Astrocyte (in vitro differentiated cells and primary cell): ENCODE measurements at regions not wholly inside any gene's neighbourhood (a gene's known extent, or its start where the extent isn't known, plus 50 kb on each side); places are given as distances from the start of the nearest gene placed in this dataset.

Source experiments
- DNase-seq: peaks from one replicate; pipeline ENCODE4 v3.0.0-alpha.2; 2010; ENCODE audit warnings: low read depth
- FAIRE-seq: peaks from 2 replicates; lab custom pipeline; 2011; peaks lifted over from hg19 to GRCh38; lab: Jason Lieb, UNC
- H2AFZ ChIP-seq: 2 replicates; pipeline ENCODE4 v1.6.0; 2012; ENCODE audit warnings: low read depth, low read length, inconsistent platforms
- H3K27ac ChIP-seq: 2 replicates; pipeline ENCODE4 v1.5.1; 2011; ENCODE audit warnings: low read depth, low read length, inconsistent platforms
- H3K27me3 ChIP-seq: 2 replicates; pipeline ENCODE4 v1.6.0; 2011; ENCODE audit warnings: low read length, inconsistent platforms; ENCODE audit not compliant: insufficient read depth
- H3K36me3 ChIP-seq: 2 replicates; pipeline ENCODE4 v1.5.1; 2011; ENCODE audit warnings: low read length, inconsistent platforms; ENCODE audit not compliant: insufficient read depth
- H3K4me1 ChIP-seq: 2 replicates; pipeline ENCODE4 v1.5.1; 2011; ENCODE audit warnings: low read length, inconsistent platforms; ENCODE audit not compliant: insufficient read depth
- H3K4me2 ChIP-seq: 2 replicates; pipeline ENCODE4 v1.6.0; 2012; ENCODE audit warnings: low read length, inconsistent platforms
- H3K4me3 ChIP-seq: 2 replicates; pipeline ENCODE4 v1.5.1; 2011; ENCODE audit warnings: low read depth, mild to moderate bottlenecking, low read length, inconsistent platforms; ENCODE audit not compliant: insufficient read depth
- H3K79me2 ChIP-seq: 2 replicates; pipeline ENCODE4 v1.6.0; 2012; ENCODE audit warnings: mild to moderate bottlenecking, low read length, inconsistent platforms; ENCODE audit not compliant: insufficient read depth
- H3K9ac ChIP-seq: 2 replicates; pipeline ENCODE4 v1.6.0; 2012; ENCODE audit warnings: mild to moderate bottlenecking, low read length, inconsistent platforms
- H3K9me3 ChIP-seq: 2 replicates; pipeline ENCODE4 v1.5.1; 2012; ENCODE audit warnings: low read depth, mild to moderate bottlenecking, low read length, inconsistent platforms; ENCODE audit not compliant: insufficient read depth
- H4K20me1 ChIP-seq: 2 replicates; pipeline ENCODE4 v1.6.0; 2012; ENCODE audit warnings: low read length, inconsistent platforms; ENCODE audit not compliant: insufficient read depth
- H3K27ac Mint-ChIP-seq: one replicate; pipeline ENCODE4 v1.8.0; 2021; ENCODE audit warnings: mild to moderate bottlenecking, mixed read lengths; ENCODE audit not compliant: unreplicated experiment
- H3K27me3 Mint-ChIP-seq: one replicate; pipeline ENCODE4 v1.8.0; 2021; ENCODE audit warnings: low read depth, mixed read lengths; ENCODE audit not compliant: unreplicated experiment
- H3K36me3 Mint-ChIP-seq: one replicate; pipeline ENCODE4 v1.8.0; 2021; ENCODE audit warnings: low read depth, mixed read lengths; ENCODE audit not compliant: unreplicated experiment
- H3K4me1 Mint-ChIP-seq: one replicate; pipeline ENCODE4 v1.8.0; 2021; ENCODE audit warnings: low read depth, mixed read lengths; ENCODE audit not compliant: unreplicated experiment
- H3K4me3 Mint-ChIP-seq: one replicate; pipeline ENCODE4 v1.8.0; 2021; ENCODE audit warnings: mild to moderate bottlenecking, moderate library complexity, mixed read lengths; ENCODE audit not compliant: unreplicated experiment
- H3K9me3 Mint-ChIP-seq: one replicate; pipeline ENCODE4 v1.8.0; 2021; ENCODE audit warnings: mild to moderate bottlenecking, mixed read lengths; ENCODE audit not compliant: unreplicated experiment
- CTCF ChIP-seq: IDR thresholded peaks from 2 replicates; pipeline ENCODE4 v1.5.1; 2011; ENCODE audit warnings: low read depth, mild to moderate bottlenecking, inconsistent platforms, low read length, moderate library complexity; ENCODE audit not compliant: insufficient read depth
- EZH2 ChIP-seq: IDR thresholded peaks from 2 replicates; pipeline ENCODE4 v1.6.1; 2012; ENCODE audit warnings: mild to moderate bottlenecking, low read length, inconsistent platforms; ENCODE audit not compliant: insufficient read depth

DNA sequence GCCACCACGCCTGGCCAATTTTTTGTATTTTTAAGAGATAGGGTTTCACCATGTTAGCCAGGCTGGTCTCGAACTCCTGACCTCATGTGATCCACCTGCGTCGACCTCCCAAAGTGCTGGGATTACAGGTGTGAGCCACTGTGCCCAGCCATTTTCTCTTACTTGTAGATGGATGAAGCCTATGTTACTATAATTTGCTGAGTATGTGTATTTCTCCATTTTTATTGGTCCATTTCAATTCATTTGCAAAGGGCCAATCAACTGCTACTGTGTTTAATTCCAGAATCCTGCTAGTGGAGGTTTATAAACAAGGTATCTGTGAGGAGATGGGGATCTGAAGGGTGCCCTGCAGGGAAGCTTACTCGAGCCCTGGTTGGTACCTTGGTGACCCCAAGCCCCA lies 101.7 kb upstream of the MAX start:
- H3K4me2 ChIP-seq, result no peak overlapping the region
- H3K9ac ChIP-seq, result no peak overlapping the region
- H2AFZ ChIP-seq, result no peak overlapping the region
- H3K4me3 ChIP-seq, result no peak overlapping the region
- H3K4me1 ChIP-seq, result peaks cover 18% of the 10 kb centered on the region
- peaks cover 19% of the 10 kb centered on the region for H3K4me1 Mint-ChIP-seq
- no peaks in the 10 kb centered on the region for H3K79me2 ChIP-seq
- H3K9me3 Mint-ChIP-seq, result peaks cover 3% of the 10 kb centered on the region
- H3K9me3 ChIP-seq, result no peaks in the 10 kb centered on the region
- no peak overlapping the region for H3K27ac ChIP-seq
- TF ChIP-seq CTCF (no peak), EZH2 (no peak)
- H3K27me3 ChIP-seq, result no peaks in the 10 kb centered on the region
- FAIRE-seq (no peak), DNase-seq (no peak)
- H3K4me3 Mint-ChIP-seq, result no peak overlapping the region
- no peak overlapping the region for H3K27ac Mint-ChIP-seq
- H3K36me3 Mint-ChIP-seq, result no peaks in the 10 kb centered on the region
- peaks cover 2% of the 10 kb centered on the region for H3K27me3 Mint-ChIP-seq
- no peaks in the 10 kb centered on the region for H3K36me3 ChIP-seq
- no peaks in the 10 kb centered on the region for H4K20me1 ChIP-seq

DNA sequence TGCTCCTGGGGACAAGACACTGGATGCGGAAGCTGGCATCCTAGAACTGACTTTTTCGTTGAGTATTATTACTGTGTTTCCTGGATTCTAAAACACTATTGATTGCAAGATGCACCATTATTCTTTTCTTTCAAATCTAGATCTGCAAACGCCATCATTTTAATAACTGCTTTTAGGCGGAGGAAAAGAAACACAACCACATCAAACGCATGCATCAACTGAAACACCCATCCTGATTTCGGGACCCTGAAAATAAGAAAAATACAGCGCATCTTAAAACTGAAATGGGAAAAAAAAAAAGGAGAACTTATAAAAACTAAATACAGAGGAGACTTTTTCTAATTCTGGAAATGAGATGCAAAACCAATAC lies 103.7 kb upstream of the MAX start:
- H3K4me3 ChIP-seq, result no peak overlapping the region
- Mint-ChIP-seq H3K9me3 (peaks cover 3% of the 10 kb centered on the region), H3K27me3 (peaks cover 2% of the 10 kb centered on the region), H3K27ac (no peak overlapping the region), H3K4me3 (no peak overlapping the region), H3K4me1 (peaks cover 30% of the 10 kb centered on the region), H3K36me3 (no peaks in the 10 kb centered on the region)
- H3K4me1 ChIP-seq, result peaks cover 31% of the 10 kb centered on the region
- H3K9me3 ChIP-seq, result no peaks in the 10 kb centered on the region
- H3K4me2 ChIP-seq, result peak overlapping the region; percentile 71
- FAIRE-seq (no peak), DNase-seq (no peak)
- TF ChIP-seq CTCF (no peak), EZH2 (no peak)
- H3K79me2 ChIP-seq, result no peaks in the 10 kb centered on the region
- H3K27me3 ChIP-seq, result no peaks in the 10 kb centered on the region
- no peaks in the 10 kb centered on the region for H4K20me1 ChIP-seq
- no peak overlapping the region for H2AFZ ChIP-seq
- no peak overlapping the region for H3K27ac ChIP-seq
- H3K36me3 ChIP-seq, result no peaks in the 10 kb centered on the region
- no peak overlapping the region for H3K9ac ChIP-seq

- H3K27me3 ChIP-seq, result no peaks in the 10 kb centered on the region
- peak overlapping the region; percentile 13 for H3K9ac ChIP-seq
- Mint-ChIP-seq H3K36me3 (no peaks in the 10 kb centered on the region), H3K9me3 (peaks cover 3% of the 10 kb centered on the region), H3K4me1 (peaks cover 35% of the 10 kb centered on the region), H3K27me3 (peaks cover 2% of the 10 kb centered on the region), H3K4me3 (no peak overlapping the region), H3K27ac (no peak overlapping the region)
- H3K9me3 ChIP-seq, result no peaks in the 10 kb centered on the region
- no peaks in the 10 kb centered on the region for H3K79me2 ChIP-seq
- no peak overlapping the region for H2AFZ ChIP-seq
- FAIRE-seq (no peak), DNase-seq (peak; percentile 83)
- H3K4me3 ChIP-seq, result no peak overlapping the region
- TF ChIP-seq EZH2, result no peak
- no peak for TF ChIP-seq CTCF
- H4K20me1 ChIP-seq, result no peaks in the 10 kb centered on the region
- peak overlapping the region; percentile 71 for H3K4me2 ChIP-seq
- H3K36me3 ChIP-seq, result no peaks in the 10 kb centered on the region
- H3K27ac ChIP-seq, result no peak overlapping the region
- H3K4me1 ChIP-seq, result peaks cover 36% of the 10 kb centered on the region
Observed at GRCh38 chr14:65206448-65207096, 104.3 kb upstream of the MAX start.
